ENCODE measurements at regions not wholly inside any gene's neighbourhood (a gene's known extent, or its start where the extent isn't known, plus 50 kb on each side); places are given as distances from the start of the nearest gene placed in this dataset.

DNA sequence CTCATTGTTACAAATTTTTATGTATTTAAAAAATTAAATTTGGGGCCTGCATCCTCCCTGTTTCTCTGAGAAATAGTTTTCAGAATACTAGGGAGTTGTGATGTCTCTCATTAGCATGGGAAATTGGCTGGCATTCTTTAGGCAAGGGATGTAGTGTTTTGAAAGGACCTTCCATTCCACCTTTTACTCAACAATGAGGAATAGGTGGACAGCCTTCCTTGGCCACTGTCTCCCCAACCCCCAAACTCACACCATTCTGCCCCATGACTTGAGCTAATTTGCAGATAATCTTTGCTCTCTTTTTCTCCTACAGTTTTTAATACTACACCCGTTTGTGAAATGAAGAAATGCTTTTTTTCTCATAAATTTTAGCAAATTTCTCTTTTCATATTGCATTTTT lies 244.6 kb upstream of the SPRY2 start:
- H3K4me3 ChIP-seq (ENCODE audit: control insufficient read depth, low read depth, low read length): no peak overlapping the region
- TF ChIP-seq, protein P1, sequence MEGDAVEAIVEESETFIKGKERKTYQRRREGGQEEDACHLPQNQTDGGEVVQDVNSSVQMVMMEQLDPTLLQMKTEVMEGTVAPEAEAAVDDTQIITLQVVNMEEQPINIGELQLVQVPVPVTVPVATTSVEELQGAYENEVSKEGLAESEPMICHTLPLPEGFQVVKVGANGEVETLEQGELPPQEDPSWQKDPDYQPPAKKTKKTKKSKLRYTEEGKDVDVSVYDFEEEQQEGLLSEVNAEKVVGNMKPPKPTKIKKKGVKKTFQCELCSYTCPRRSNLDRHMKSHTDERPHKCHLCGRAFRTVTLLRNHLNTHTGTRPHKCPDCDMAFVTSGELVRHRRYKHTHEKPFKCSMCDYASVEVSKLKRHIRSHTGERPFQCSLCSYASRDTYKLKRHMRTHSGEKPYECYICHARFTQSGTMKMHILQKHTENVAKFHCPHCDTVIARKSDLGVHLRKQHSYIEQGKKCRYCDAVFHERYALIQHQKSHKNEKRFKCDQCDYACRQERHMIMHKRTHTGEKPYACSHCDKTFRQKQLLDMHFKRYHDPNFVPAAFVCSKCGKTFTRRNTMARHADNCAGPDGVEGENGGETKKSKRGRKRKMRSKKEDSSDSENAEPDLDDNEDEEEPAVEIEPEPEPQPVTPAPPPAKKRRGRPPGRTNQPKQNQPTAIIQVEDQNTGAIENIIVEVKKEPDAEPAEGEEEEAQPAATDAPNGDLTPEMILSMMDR (conservative IDR thresholded peaks at IDR 0.05; ENCODE audit: control insufficient read depth, insufficient read depth, low read depth, low read length): no peak
- no peak for DNase-seq (ENCODE audit: low read depth)

DNA sequence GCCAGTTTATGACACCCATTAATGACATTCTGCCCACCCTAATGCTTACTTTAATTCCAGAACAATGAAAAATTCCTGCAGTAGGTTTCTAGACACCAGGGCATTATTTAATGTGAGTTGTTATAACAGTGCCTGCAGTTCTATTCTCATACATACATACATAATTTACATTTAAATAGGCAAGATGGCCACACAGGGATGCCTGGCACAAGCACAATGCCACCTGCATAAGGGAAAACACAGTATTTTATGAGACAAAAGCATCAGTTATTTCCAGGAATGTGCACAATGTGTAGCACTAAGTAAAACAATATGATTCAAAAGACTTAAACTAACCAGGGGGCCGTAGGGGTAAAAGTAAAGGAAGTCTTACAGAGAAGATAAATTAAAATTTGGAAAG lies 243.9 kb upstream of the SPRY2 start:
- DNase-seq (ENCODE audit: low read depth): no peak
- no peak overlapping the region for H3K4me3 ChIP-seq (ENCODE audit: control insufficient read depth, low read depth, low read length)
- TF ChIP-seq, protein P1 (conservative IDR thresholded peaks at IDR 0.05; ENCODE audit: control insufficient read depth, insufficient read depth, low read depth, low read length): no peak

DNA sequence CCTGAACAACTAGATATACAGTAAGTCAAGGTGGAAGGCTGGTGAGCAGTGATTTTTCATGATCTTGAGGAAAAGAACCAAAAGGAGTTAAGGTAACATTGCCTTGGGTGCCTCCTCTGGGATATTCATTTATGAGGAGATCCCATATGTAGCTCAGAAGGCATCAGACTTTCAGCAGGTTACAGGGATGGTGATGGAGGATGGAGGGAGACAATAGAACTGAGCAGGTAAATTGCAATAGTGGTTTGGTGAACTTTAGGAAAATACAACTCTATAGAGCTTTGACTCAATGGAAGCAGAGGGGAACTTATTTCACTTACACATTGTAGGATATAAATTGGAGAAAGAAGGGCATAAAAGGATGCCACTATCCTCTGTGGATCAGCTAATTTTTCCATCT lies 243.4 kb upstream of the SPRY2 start:
- no peak overlapping the region for H3K4me3 ChIP-seq (ENCODE audit: control insufficient read depth, low read depth, low read length)
- TF ChIP-seq, protein P1 (conservative IDR thresholded peaks at IDR 0.05; ENCODE audit: control insufficient read depth, insufficient read depth, low read depth, low read length): no peak
- DNase-seq (ENCODE audit: low read depth): no peak

DNA sequence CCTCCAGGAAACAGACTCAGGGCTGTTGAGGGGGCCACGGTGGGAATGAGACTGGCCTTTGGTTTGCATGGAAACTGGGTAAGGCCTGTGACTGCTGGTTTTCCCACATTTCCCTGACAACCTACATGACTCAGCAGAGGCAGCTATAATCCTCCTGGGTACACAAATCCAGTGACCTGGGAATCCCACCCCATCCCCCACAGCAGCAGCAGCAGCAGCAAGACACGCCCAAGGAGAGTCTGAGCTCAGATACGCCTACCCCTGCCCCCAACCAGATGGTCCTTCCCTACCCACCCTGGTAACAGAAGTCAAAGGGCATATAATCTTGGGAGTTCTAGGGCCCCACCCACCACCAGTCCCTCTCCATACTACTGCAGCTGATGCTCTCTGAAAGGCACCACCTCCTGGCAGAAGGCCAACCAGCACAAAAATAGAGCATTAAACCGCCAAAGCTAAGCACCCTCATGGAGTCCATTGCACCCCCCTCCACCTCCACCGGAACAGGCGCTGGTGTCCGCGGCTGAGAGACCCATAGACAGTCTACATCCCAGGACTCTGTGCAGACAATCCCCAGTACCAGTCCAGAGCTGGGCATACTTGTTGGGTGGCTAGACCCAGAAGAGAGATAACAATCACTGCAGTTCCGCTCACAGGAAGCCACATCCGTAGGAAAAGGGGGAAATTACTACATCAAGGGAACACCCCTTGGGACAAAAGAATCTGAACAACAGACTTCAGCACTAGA lies 237.2 kb upstream of the SPRY2 start:
- TF ChIP-seq, protein P1 (conservative IDR thresholded peaks at IDR 0.05; ENCODE audit: control insufficient read depth, insufficient read depth, low read depth, low read length): no peak
- H3K4me3 ChIP-seq (ENCODE audit: control insufficient read depth, low read depth, low read length): no peak overlapping the region
- DNase-seq (ENCODE audit: low read depth): peak; percentile 16

DNA sequence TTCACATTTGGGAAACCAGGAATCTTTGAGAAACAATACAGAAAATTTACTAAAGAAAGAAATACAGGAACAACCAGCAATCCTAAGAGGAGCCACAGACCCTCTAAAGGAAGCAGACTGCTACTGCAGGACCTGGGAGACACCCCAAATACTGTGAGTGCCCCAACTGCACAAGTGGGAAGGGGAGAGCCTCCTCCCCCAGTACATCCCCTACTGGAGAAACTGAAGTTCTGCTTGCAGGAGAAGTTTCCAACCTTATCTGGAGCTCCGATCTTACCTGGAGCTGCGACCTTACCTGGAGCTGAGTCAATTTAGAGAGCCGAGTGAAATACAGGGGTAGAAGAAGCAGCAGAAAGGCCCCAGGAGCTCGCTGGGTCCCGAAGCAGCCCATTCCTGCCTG lies 236.4 kb upstream of the SPRY2 start:
- H3K4me3 ChIP-seq (ENCODE audit: control insufficient read depth, low read depth, low read length): no peak overlapping the region
- TF ChIP-seq, protein P1 (conservative IDR thresholded peaks at IDR 0.05; ENCODE audit: control insufficient read depth, insufficient read depth, low read depth, low read length): no peak
- DNase-seq (ENCODE audit: low read depth): no peak

DNA sequence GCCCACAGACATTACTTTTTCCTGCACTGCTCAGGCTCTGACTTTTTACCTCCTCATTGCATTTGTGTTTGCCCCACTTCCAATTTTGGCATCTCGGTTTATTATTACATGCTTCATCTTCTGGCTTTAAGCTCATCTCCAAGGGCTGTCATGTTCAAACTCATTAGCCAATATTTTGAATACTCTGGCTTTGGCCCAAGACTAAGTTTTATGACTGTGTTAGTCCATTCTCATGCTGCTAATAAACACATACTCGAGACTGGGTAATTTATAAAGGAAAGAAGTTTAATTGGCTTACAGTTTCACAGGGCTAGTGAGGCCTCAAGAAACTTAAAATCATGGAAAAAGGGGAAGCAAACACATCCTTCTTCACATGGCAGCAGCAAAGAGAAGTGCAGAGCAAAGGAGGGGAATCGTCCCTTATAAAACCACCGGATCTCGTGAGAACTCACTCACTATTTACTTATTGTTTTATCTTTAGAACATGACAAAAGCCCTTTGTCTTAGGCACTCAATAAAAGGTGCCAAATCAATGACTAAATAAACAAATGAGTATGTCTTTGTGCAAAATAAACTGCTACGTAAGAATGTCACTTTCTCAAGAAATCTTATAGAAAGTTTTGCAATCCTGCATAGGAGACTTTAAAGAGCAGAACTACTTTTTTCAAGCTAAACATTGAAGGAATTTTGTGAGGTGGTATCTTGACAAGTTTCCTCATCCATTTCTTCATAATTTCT lies 233.4 kb upstream of the SPRY2 start:
- no peak overlapping the region for H3K4me3 ChIP-seq (ENCODE audit: control insufficient read depth, low read depth, low read length)
- peak; percentile 20 for DNase-seq (ENCODE audit: low read depth)
- TF ChIP-seq, protein P1 (conservative IDR thresholded peaks at IDR 0.05; ENCODE audit: control insufficient read depth, insufficient read depth, low read depth, low read length): no peak

Measured in fibroblast of mammary gland (primary cell).